ENCODE measurements at regions not wholly inside any gene's neighbourhood (a gene's known extent, or its start where the extent isn't known, plus 50 kb on each side); places are given as distances from the start of the nearest gene placed in this dataset.

GRCh38 chr12:102696045-102696444 lies 215.7 kb upstream of the IGF1 start:
- in situ Hi-C loops (cut with MboI; ENCODE audit: low sequenced_read_pairs), result no loop called here
- H3K9me3 ChIP-seq, result no peaks in the 10 kb centered on the region; the same call in 1 of the 2 replicates
- H3K4me3 ChIP-seq, result no peak overlapping the region
- no peaks in the 10 kb centered on the region for H3K4me1 ChIP-seq
- no peak for DNase-seq (ENCODE audit: low spot score in 2 of 2)
- no peaks in the 10 kb centered on the region for H3K36me3 ChIP-seq (replicated peaks)
- H3K27me3 ChIP-seq (ENCODE audit: low read depth), result no peaks in the 10 kb centered on the region

GRCh38 chr12:102694903-102695302 lies 214.5 kb upstream of the IGF1 start:
- Histone ChIP-seq H3K4me1 (no peaks in the 10 kb centered on the region), H3K36me3 (replicated peaks) (no peaks in the 10 kb centered on the region), H3K27me3 (ENCODE audit: low read depth) (no peaks in the 10 kb centered on the region), H3K9me3 (no peaks in the 10 kb centered on the region), H3K4me3 (no peak overlapping the region)
- DNase-seq (ENCODE audit: low spot score in 2 of 2), result no peak
- in situ Hi-C loops (cut with MboI; ENCODE audit: low sequenced_read_pairs), result no loop called here

GRCh38 chr12:102691773-102692555 lies 211.6 kb upstream of the IGF1 start:
- Histone ChIP-seq H3K36me3 (replicated peaks) (no peaks in the 10 kb centered on the region), H3K4me1 (no peaks in the 10 kb centered on the region), H3K27me3 (ENCODE audit: low read depth) (no peaks in the 10 kb centered on the region), H3K9me3 (no peaks in the 10 kb centered on the region), H3K4me3 (no peak overlapping the region)
- in situ Hi-C loops (cut with MboI; ENCODE audit: low sequenced_read_pairs), result no loop called here
- DNase-seq (ENCODE audit: low spot score in 2 of 2), result no peak

GRCh38 chr12:102690253-102690652 lies 209.9 kb upstream of the IGF1 start:
- H3K36me3 ChIP-seq (replicated peaks), result no peaks in the 10 kb centered on the region
- H3K4me3 ChIP-seq, result no peak overlapping the region
- peak; percentile 8 to 31 for DNase-seq (ENCODE audit: low spot score in 2 of 2)
- no peaks in the 10 kb centered on the region for H3K9me3 ChIP-seq
- in situ Hi-C loops (cut with MboI; ENCODE audit: low sequenced_read_pairs), result no loop called here
- H3K4me1 ChIP-seq, result no peaks in the 10 kb centered on the region
- H3K27me3 ChIP-seq (ENCODE audit: low read depth), result no peaks in the 10 kb centered on the region

GRCh38 chr12:102689701-102690100 lies 209.3 kb upstream of the IGF1 start:
- Histone ChIP-seq H3K36me3 (replicated peaks) (no peaks in the 10 kb centered on the region), H3K9me3 (no peaks in the 10 kb centered on the region), H3K4me3 (no peak overlapping the region), H3K27me3 (ENCODE audit: low read depth) (no peaks in the 10 kb centered on the region), H3K4me1 (no peaks in the 10 kb centered on the region)
- DNase-seq (ENCODE audit: low spot score in 2 of 2), result no peak
- in situ Hi-C loops (cut with MboI; ENCODE audit: low sequenced_read_pairs), result no loop called here

- Histone ChIP-seq H3K9me3 (no peaks in the 10 kb centered on the region), H3K36me3 (replicated peaks) (no peaks in the 10 kb centered on the region), H3K4me3 (no peak overlapping the region), H3K4me1 (no peaks in the 10 kb centered on the region), H3K27me3 (ENCODE audit: low read depth) (no peaks in the 10 kb centered on the region)
- in situ Hi-C loops (cut with MboI; ENCODE audit: low sequenced_read_pairs), result no loop called here
- DNase-seq (ENCODE audit: low spot score in 2 of 2), result no peak
These were observed 207.2 kb upstream of the IGF1 start for GRCh38 chr12:102687523-102687922.

- no peaks in the 10 kb centered on the region for H3K27me3 ChIP-seq (ENCODE audit: low read depth)
- H3K9me3 ChIP-seq, result no peaks in the 10 kb centered on the region
- in situ Hi-C loops (cut with MboI; ENCODE audit: low sequenced_read_pairs), result no loop called here
- H3K36me3 ChIP-seq (replicated peaks), result no peaks in the 10 kb centered on the region
- no peak overlapping the region for H3K4me3 ChIP-seq
- no peaks in the 10 kb centered on the region for H3K4me1 ChIP-seq
- DNase-seq (ENCODE audit: low spot score in 2 of 2), result no peak
These were observed 205.5 kb upstream of the IGF1 start for GRCh38 chr12:102685841-102686240.

- in situ Hi-C loops (cut with MboI; ENCODE audit: low sequenced_read_pairs), result no loop called here
- Histone ChIP-seq H3K27me3 (ENCODE audit: low read depth) (no peaks in the 10 kb centered on the region), H3K4me3 (no peak overlapping the region), H3K36me3 (replicated peaks) (no peaks in the 10 kb centered on the region), H3K4me1 (no peaks in the 10 kb centered on the region), H3K9me3 (no peaks in the 10 kb centered on the region)
- DNase-seq (ENCODE audit: low spot score in 2 of 2), result no peak
These were observed 204.8 kb upstream of the IGF1 start for GRCh38 chr12:102685172-102685571.

GRCh38 chr12:102682366-102683289 lies 202.3 kb upstream of the IGF1 start:
- Histone ChIP-seq H3K36me3 (replicated peaks) (no peaks in the 10 kb centered on the region), H3K4me1 (no peaks in the 10 kb centered on the region), H3K9me3 (no peaks in the 10 kb centered on the region), H3K27me3 (ENCODE audit: low read depth) (no peaks in the 10 kb centered on the region), H3K4me3 (no peak overlapping the region)
- DNase-seq (ENCODE audit: low spot score in 2 of 2), result no peak
- in situ Hi-C loops (cut with MboI; ENCODE audit: low sequenced_read_pairs), result no loop called here

GRCh38 chr12:102681747-102682146 lies 201.4 kb upstream of the IGF1 start:
- in situ Hi-C loops (cut with MboI; ENCODE audit: low sequenced_read_pairs), result no loop called here
- no peak overlapping the region for H3K4me3 ChIP-seq
- no peak for DNase-seq (ENCODE audit: low spot score in 2 of 2)
- no peaks in the 10 kb centered on the region for H3K36me3 ChIP-seq (replicated peaks)
- no peaks in the 10 kb centered on the region for H3K27me3 ChIP-seq (ENCODE audit: low read depth)
- H3K9me3 ChIP-seq, result no peaks in the 10 kb centered on the region
- H3K4me1 ChIP-seq, result no peaks in the 10 kb centered on the region

GRCh38 chr12:102681309-102681708 lies 200.9 kb upstream of the IGF1 start:
- no peaks in the 10 kb centered on the region for H3K4me1 ChIP-seq
- in situ Hi-C loops (cut with MboI; ENCODE audit: low sequenced_read_pairs), result no loop called here
- H3K4me3 ChIP-seq, result no peak overlapping the region
- H3K27me3 ChIP-seq (ENCODE audit: low read depth), result no peaks in the 10 kb centered on the region
- no peaks in the 10 kb centered on the region for H3K36me3 ChIP-seq (replicated peaks)
- H3K9me3 ChIP-seq, result no peaks in the 10 kb centered on the region
- no peak for DNase-seq (ENCODE audit: low spot score in 2 of 2)

GRCh38 chr12:102680304-102680703 lies 199.9 kb upstream of the IGF1 start:
- no peaks in the 10 kb centered on the region for H3K9me3 ChIP-seq
- H3K27me3 ChIP-seq (ENCODE audit: low read depth), result no peaks in the 10 kb centered on the region
- H3K4me1 ChIP-seq, result no peaks in the 10 kb centered on the region
- H3K36me3 ChIP-seq (replicated peaks), result no peaks in the 10 kb centered on the region
- in situ Hi-C loops (cut with MboI; ENCODE audit: low sequenced_read_pairs), result no loop called here
- no peak overlapping the region for H3K4me3 ChIP-seq
- DNase-seq (ENCODE audit: low spot score in 2 of 2), result no peak

GRCh38 chr12:102676812-102677211 lies 196.4 kb upstream of the IGF1 start:
- no peaks in the 10 kb centered on the region for H3K9me3 ChIP-seq
- H3K27me3 ChIP-seq (ENCODE audit: low read depth), result no peaks in the 10 kb centered on the region
- no peak for DNase-seq (ENCODE audit: low spot score in 2 of 2)
- no peak overlapping the region for H3K4me3 ChIP-seq
- no peaks in the 10 kb centered on the region for H3K4me1 ChIP-seq
- in situ Hi-C loops (cut with MboI; ENCODE audit: low sequenced_read_pairs), result no loop called here
- H3K36me3 ChIP-seq (replicated peaks), result no peaks in the 10 kb centered on the region

- Histone ChIP-seq H3K4me1 (no peaks in the 10 kb centered on the region), H3K4me3 (no peak overlapping the region), H3K36me3 (replicated peaks) (no peaks in the 10 kb centered on the region), H3K9me3 (no peaks in the 10 kb centered on the region), H3K27me3 (ENCODE audit: low read depth) (no peaks in the 10 kb centered on the region)
- no peak for DNase-seq (ENCODE audit: low spot score in 2 of 2)
- in situ Hi-C loops (cut with MboI; ENCODE audit: low sequenced_read_pairs), result no loop called here
These were observed 195.3 kb upstream of the IGF1 start for GRCh38 chr12:102675672-102676071.

All from HAP-1 (cell line).